ENCODE measurements at regions not wholly inside any gene's neighbourhood (a gene's known extent, or its start where the extent isn't known, plus 50 kb on each side); places are given as distances from the start of the nearest gene placed in this dataset.

GRCh38 chr2:118240276-118240675, 152.0 kb downstream of the INSIG2 start:
- DNase-seq (ENCODE audit: low read depth in 2 of 2) = no peak

GRCh38 chr2:118239284-118239683, 151.0 kb downstream of the INSIG2 start:
- no peak for DNase-seq (ENCODE audit: low read depth in 2 of 2)

GRCh38 chr2:118237451-118237850, 149.2 kb downstream of the INSIG2 start:
- DNase-seq (ENCODE audit: low read depth in 2 of 2) = no peak

GRCh38 chr2:118232796-118233195, 144.5 kb downstream of the INSIG2 start:
- no peak for DNase-seq (ENCODE audit: low read depth in 2 of 2)

- DNase-seq (ENCODE audit: low read depth in 2 of 2) = no peak
These were observed 144.1 kb downstream of the INSIG2 start for GRCh38 chr2:118232391-118232790.

GRCh38 chr2:118231759-118232158, 143.5 kb downstream of the INSIG2 start:
- no peak for DNase-seq (ENCODE audit: low read depth in 2 of 2)

GRCh38 chr2:118227698-118228508, 139.6 kb downstream of the INSIG2 start:
- DNase-seq (ENCODE audit: low read depth in 2 of 2) = no peak

- no peak for DNase-seq (ENCODE audit: low read depth in 2 of 2)
These were observed 137.4 kb downstream of the INSIG2 start for GRCh38 chr2:118225666-118226065.

GRCh38 chr2:118224895-118225311, 136.6 kb downstream of the INSIG2 start:
- DNase-seq (ENCODE audit: low read depth in 2 of 2) = no peak

- DNase-seq (ENCODE audit: low read depth in 2 of 2) = no peak
These were observed 136.0 kb downstream of the INSIG2 start for GRCh38 chr2:118223992-118224894.

GRCh38 chr2:118223511-118223991, 135.3 kb downstream of the INSIG2 start:
- no peak for DNase-seq (ENCODE audit: low read depth in 2 of 2)

GRCh38 chr2:118222672-118223421, 134.6 kb downstream of the INSIG2 start:
- DNase-seq (ENCODE audit: low read depth in 2 of 2) = no peak

- DNase-seq (ENCODE audit: low read depth in 2 of 2) = no peak
These were observed 134.0 kb downstream of the INSIG2 start for GRCh38 chr2:118222273-118222594.

GRCh38 chr2:118221536-118222272, 133.4 kb downstream of the INSIG2 start:
- DNase-seq (ENCODE audit: low read depth in 2 of 2) = no peak

- no peak for DNase-seq (ENCODE audit: low read depth in 2 of 2)
These were observed 131.3 kb downstream of the INSIG2 start for GRCh38 chr2:118219611-118220010.

- DNase-seq (ENCODE audit: low read depth in 2 of 2) = no peak
These were observed 128.0 kb downstream of the INSIG2 start for GRCh38 chr2:118216224-118216623.

- DNase-seq (ENCODE audit: low read depth in 2 of 2) = no peak
These were observed 121.5 kb downstream of the INSIG2 start for GRCh38 chr2:118209727-118210126.

GRCh38 chr2:118207889-118208288, 119.6 kb downstream of the INSIG2 start:
- DNase-seq (ENCODE audit: low read depth in 2 of 2) = no peak

- DNase-seq (ENCODE audit: low read depth in 2 of 2) = no peak
These were observed 114.5 kb downstream of the INSIG2 start for GRCh38 chr2:118202707-118203303.

GRCh38 chr2:118198268-118198667, 110.0 kb downstream of the INSIG2 start:
- no peak for DNase-seq (ENCODE audit: low read depth in 2 of 2)
